GM19240 (cell line): ENCODE measurements at regions not wholly inside any gene's neighbourhood (a gene's known extent, or its start where the extent isn't known, plus 50 kb on each side); places are given as distances from the start of the nearest gene placed in this dataset.

Experiments
- DNase-seq: peaks from one replicate; pipeline ENCODE4 v3.0.0; 2011; ENCODE audit warnings: low spot score; ENCODE audit not compliant: insufficient read length

DNA sequence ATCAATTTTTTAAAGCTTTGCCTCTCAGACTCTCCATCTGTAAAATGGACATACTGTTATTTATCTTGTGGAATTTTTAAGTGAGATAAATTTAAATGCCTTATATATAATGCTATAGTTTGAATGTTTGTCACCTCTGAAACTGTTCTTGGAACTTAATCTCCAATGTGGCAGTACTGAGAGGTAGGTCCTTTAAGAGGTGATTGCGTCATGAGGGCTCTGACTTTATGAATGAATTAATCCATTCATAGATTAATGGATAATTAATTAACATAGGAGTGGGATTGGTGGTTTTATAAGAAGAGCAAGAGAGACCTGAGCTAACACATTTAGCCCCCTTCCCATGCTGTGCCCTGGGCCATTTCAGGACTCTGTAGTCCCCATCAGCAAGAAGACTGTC, 326.3 kb upstream of the TSHZ2 start:
- DNase-seq: no peak

DNA sequence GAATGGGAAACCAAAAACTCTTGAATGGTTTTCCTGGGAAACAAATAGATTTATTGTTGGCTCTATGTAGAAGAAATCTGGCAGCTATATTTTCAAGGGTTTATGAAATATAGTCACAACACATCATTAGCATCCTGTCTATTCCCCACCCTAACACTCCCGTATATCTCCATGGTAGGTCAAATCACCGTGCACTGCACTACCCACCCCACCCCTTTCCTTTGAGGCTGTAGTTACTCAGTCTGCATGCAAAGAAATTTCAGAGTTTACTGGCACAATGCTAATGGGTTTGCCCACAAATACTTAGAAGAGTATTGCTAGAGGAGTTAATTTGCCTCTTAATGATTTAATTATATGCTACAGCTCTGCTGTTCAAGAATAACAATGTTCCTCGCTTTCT, 329.1 kb upstream of the TSHZ2 start:
- no peak for DNase-seq

GRCh38 chr20:52637201-52637600, 335.0 kb upstream of the TSHZ2 start:
- no peak for DNase-seq

DNA sequence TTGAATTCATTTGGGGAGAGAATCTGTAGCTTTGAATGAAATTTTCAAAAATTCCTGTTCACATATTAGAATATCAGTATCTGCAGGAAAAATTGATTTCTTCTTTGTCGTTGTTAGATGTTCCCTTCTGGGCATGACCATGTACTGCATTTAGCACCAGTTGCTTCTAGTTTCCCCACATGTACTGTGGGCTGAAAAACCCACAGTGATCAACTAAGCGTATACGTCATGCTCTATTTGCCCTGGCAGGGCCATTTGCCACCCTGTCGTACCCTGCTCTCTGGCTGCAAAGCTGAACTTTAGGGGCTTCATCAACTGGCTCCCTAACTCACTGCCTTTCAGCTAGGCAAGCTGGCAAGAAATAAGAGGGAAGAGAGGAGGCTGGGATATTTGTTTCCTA, 340.7 kb upstream of the TSHZ2 start:
- no peak for DNase-seq

GRCh38 chr20:52630138-52630537, 342.0 kb upstream of the TSHZ2 start:
- no peak for DNase-seq

GRCh38 chr20:52624281-52624680, 347.9 kb upstream of the TSHZ2 start:
- no peak for DNase-seq

GRCh38 chr20:52622081-52622480, 350.1 kb upstream of the TSHZ2 start:
- DNase-seq: no peak

GRCh38 chr20:52621401-52621800, 350.8 kb upstream of the TSHZ2 start:
- no peak for DNase-seq

DNA sequence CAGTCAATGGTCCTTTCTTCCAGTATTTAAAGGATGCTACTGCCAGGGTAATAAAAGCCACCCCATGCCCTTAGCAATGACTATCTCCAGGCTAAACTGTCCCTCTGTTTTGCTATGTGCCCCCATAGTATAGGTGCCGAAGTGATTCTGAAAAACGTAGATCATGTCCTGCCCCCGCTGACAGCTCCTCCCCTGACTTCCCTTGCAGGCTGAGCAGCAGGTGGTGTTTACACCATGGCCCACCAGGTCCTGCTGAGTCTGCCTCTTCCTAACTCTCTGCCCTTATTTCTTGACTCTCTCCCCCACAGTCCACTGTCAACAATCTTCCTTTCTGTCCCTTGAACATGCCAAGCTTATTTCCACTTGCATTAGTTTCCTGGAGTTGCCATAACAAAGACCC, 352.5 kb upstream of the TSHZ2 start:
- DNase-seq: no peak

DNA sequence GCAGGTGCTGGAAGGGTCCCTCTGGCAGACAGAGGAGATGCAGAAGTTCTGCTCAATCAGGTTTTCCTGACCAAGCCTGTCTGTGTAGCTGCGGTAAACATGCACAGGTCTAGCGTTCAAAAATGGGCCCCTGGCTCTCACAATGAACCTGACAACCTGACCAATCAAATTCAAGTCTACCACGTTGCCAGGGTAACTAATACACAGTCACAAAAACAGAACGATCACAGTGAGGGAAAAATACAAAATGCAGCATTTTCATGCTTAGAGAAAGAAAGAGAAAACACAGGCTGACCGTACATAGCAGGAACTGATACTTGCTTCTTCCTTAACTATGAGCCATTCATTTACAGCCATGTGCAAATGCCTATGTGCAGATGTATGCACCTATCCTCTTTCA, 353.1 kb upstream of the TSHZ2 start:
- DNase-seq: no peak

DNA sequence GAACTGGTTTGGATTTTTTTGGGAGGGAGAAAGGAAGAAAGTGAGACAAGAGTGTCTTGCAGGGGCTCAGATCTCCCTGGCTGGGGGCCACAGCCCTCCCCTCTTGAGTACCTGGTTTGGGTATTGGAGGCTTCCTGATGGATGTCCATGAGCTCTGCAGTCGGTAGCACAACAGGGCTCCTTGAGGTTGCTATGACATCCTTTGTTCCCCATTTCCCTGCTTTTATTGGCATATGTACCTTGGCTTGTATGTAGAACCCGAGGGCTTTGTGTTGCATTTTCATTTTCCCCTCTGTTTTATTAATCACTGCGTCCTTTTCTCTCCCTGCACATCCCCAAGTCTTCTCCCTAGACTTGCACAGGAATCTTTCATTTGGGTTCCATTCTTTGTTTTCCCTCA, 355.5 kb upstream of the TSHZ2 start:
- no peak for DNase-seq

DNA sequence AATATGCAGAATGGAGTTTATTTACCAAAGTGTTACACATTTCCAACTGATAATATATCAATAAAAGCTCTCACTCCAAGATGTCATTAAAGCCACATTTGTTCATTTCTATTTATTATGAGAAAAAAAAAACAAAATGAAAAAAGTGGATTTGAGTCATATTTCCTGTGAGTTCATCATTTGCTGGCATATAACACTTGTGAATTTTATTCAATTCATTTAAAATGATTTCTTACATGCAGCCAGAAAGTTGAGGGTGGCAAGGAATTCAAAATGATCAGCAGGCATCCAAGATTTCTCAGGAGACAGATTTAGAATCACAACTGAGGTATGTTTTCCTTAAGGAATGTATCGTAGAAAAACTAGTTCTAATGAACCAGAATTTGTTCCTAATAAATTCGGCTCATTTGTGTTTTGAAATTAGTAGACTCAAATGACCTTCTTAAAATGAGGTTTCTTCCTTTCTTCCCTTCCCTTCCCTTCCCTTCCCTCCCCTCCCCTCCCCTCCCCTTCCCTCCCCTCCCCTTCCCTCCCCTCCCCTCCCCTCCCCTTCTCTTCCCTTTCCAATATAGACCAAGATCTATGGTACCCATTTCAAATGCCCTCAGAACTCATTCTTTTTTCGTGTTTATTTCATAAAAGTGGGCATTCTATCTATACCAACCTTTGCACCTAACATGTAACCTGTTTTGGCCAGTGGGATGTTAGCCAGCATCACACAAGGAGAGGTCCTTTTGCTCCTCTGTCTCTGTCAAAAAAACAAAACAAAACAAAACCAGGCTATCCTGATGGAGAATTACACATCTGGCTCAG, 357.9 kb upstream of the TSHZ2 start:
- DNase-seq: no peak

GRCh38 chr20:52612046-52612632, 360.0 kb upstream of the TSHZ2 start:
- DNase-seq: no peak

- DNase-seq: no peak
These were observed 361.4 kb upstream of the TSHZ2 start for GRCh38 chr20:52610749-52611148.

- DNase-seq: no peak
These were observed 370.7 kb upstream of the TSHZ2 start for GRCh38 chr20:52601295-52601971.

- no peak for DNase-seq
These were observed 375.9 kb upstream of the TSHZ2 start for GRCh38 chr20:52596256-52596655.

DNA sequence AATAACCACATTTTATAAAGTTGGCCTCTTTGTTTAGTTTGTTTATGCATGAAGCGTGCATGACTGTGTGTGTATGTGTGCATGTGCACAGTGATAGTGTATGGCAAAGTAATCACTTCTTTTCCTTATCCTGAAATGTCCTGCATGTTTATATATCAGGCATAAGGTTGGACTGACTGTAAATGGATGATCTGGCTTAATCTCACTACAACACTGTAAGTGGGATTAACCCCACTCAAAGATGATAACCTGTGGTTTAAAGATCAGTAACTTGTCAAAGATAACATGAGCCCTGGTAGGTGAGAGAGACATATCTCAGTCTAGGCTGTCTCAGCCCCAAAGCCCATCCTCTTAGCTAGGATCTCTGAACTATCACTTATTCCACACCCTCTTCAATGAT, 376.6 kb upstream of the TSHZ2 start:
- DNase-seq: no peak

GRCh38 chr20:52593654-52594053, 378.5 kb upstream of the TSHZ2 start:
- no peak for DNase-seq

DNA sequence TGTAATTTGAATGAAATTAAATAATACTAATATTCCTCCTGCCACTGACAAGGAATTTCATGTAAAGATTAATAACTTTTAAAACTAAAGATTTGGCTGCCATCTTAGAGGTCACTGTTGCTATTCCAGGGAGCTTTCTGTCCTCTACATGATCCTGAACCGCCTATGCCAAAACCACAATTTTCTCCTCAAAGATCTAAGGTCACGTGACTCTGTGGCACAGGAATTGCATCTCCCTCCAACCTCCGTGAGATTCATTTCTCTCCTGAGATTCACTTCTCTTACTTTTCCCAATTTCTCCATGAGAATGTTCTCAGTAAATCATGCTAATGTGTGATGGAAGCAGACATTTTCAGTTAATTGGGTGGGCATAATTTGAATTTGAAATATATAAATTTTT, 379.6 kb upstream of the TSHZ2 start:
- no peak for DNase-seq

- DNase-seq: no peak
These were observed 382.1 kb upstream of the TSHZ2 start for GRCh38 chr20:52590100-52590499.

GRCh38 chr20:52589251-52589812, 382.8 kb upstream of the TSHZ2 start:
- DNase-seq: no peak

DNA sequence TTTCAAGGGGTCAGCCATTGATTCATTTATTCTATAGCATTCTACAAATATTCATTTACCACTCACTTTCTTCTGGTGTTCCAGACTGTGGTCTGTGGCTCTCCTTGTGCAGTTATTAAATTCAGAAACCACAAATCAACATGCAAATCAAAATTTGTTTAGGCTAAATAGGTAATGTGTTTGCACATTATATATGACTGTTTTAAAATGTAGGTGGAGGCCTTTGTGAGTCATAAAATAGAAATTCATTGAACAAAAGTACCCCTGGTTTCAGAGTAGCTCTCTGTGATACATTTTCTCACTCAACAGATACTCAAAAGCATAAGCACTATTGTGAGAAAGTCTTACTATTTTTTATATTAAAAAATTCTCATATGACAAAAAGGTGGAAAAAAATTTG, 385.5 kb upstream of the TSHZ2 start:
- no peak for DNase-seq
